IMR-90 (cell line): ENCODE measurements at regions not wholly inside any gene's neighbourhood (a gene's known extent, or its start where the extent isn't known, plus 50 kb on each side); places are given as distances from the start of the nearest gene placed in this dataset.

Experiments used
- ATAC-seq: fragments of 200-7000 bp; cut with Tn5 transposase; 2 replicates; pipeline ENCODE4 v1.9.1; 2020; ENCODE audit warnings: low read depth, mild to moderate bottlenecking, moderate library complexity
- BruUV-seq: library from RNA; stranded (reverse); fragments of 400-500 nt; replicated peaks from 2 replicates; lab custom pipeline; 2021; lab: Mats Ljungman, UMichigan
- CTCF ChIA-PET: fragments of 300-600 bp; formaldehyde crosslinking; extraction: SDS; loops from one replicate; lab custom pipeline; 2021; ENCODE audit warnings: antibody characterized with exemption; lab: Yijun Ruan, JAX
- POLR2A ChIA-PET: fragments of 300-600 bp; sonication (Branson Sonifier 250); formaldehyde crosslinking; loops from one replicate; lab custom pipeline; 2022; ENCODE audit warnings: antibody characterized with exemption; ENCODE audit not compliant: unreplicated experiment; lab: Charles Lee
- DNase-seq: peaks from one replicate; pipeline ENCODE4 v3.0.0; 2013
- H2AFZ ChIP-seq: replicated peaks from 2 replicates; pipeline ENCODE3; 2013; ENCODE audit warnings: low read length, mild to moderate bottlenecking; ENCODE audit not compliant: poor library complexity
- H2AK5ac ChIP-seq: 2 replicates; pipeline ENCODE4 v1.6.1; 2013; ENCODE audit warnings: low read depth, low read length, inconsistent platforms
- H2AK9ac ChIP-seq: replicated peaks from 2 replicates; pipeline ENCODE3; 2013; ENCODE audit warnings: mild to moderate bottlenecking, low read depth, low read length, moderate library complexity; ENCODE audit not compliant: poor library complexity
- H2BK120ac ChIP-seq: 2 replicates; pipeline ENCODE4 v1.6.1; 2013; ENCODE audit warnings: low read depth, low read length, inconsistent platforms
- H2BK15ac ChIP-seq: 3 replicates; pipeline ENCODE4 v1.6.1; 2013; ENCODE audit warnings: low read depth, low read length, inconsistent platforms
- H2BK20ac ChIP-seq: 2 replicates; pipeline ENCODE4 v1.6.1; 2013; ENCODE audit warnings: low read depth, mild to moderate bottlenecking, inconsistent platforms, low read length, moderate library complexity
- H2BK5ac ChIP-seq: 2 replicates; pipeline ENCODE4 v1.6.1; 2013; ENCODE audit warnings: mild to moderate bottlenecking, low read depth, low read length, inconsistent platforms; ENCODE audit not compliant: poor library complexity, severe bottlenecking
- H3K14ac ChIP-seq: replicated peaks from 2 replicates; pipeline ENCODE4 v1.6.1; 2013; ENCODE audit warnings: low read depth, low read length, inconsistent platforms
- H3K18ac ChIP-seq: 2 replicates; pipeline ENCODE4 v1.6.1; 2013; ENCODE audit warnings: low read depth, low read length, control low read depth
- H3K23ac ChIP-seq: 2 replicates; pipeline ENCODE4 v1.6.1; 2013; ENCODE audit warnings: low read depth, low read length, inconsistent platforms
- H3K27ac ChIP-seq: 2 replicates; pipeline ENCODE4 v1.5.1; 2013; ENCODE audit warnings: mild to moderate bottlenecking, control low read depth, low read length; ENCODE audit not compliant: insufficient read depth
- H3K27me3 ChIP-seq: 2 replicates; pipeline ENCODE4 v1.6.1; 2013; ENCODE audit warnings: low read length; ENCODE audit not compliant: control insufficient read depth, insufficient read depth
- H3K36me3 ChIP-seq: 2 replicates; pipeline ENCODE4 v1.6.1; 2013; ENCODE audit warnings: low read length, mixed read lengths; ENCODE audit not compliant: control insufficient read depth, insufficient read depth
- H3K4ac ChIP-seq: 2 replicates; pipeline ENCODE4 v1.6.1; 2013; ENCODE audit warnings: low read depth, low read length, inconsistent platforms
- H3K4me1 ChIP-seq: 2 replicates; pipeline ENCODE4 v1.6.1; 2013; ENCODE audit warnings: low read length, mixed read lengths; ENCODE audit not compliant: control insufficient read depth, insufficient read depth
- H3K4me2 ChIP-seq: 2 replicates; pipeline ENCODE4 v1.6.1; 2013; ENCODE audit warnings: low read depth, mild to moderate bottlenecking, control low read depth, low read length, moderate library complexity
- H3K4me3 ChIP-seq: 2 replicates; pipeline ENCODE4 v1.5.1; 2013; ENCODE audit warnings: low read depth, mild to moderate bottlenecking, control low read depth, low read length, moderate library complexity; ENCODE audit not compliant: insufficient read depth
- H3K56ac ChIP-seq: 2 replicates; pipeline ENCODE4 v1.6.1; 2013; ENCODE audit warnings: low read length, inconsistent platforms; ENCODE audit not compliant: insufficient read depth; ENCODE audit errors: extremely low read depth
- H3K79me1 ChIP-seq, 2 experiments: 2 replicates each; pipeline ENCODE4 v1.6.1; 2013; ENCODE audit warnings: low read length in 2 of 2, inconsistent platforms in 1 of 2, low read depth in 1 of 2
- H3K9ac ChIP-seq: 2 replicates; pipeline ENCODE4 v1.6.1; 2013; ENCODE audit warnings: low read depth, low read length, control low read depth
- H3K9me1 ChIP-seq: 2 replicates; pipeline ENCODE4 v1.6.1; 2013; ENCODE audit warnings: low read length, inconsistent platforms; ENCODE audit not compliant: insufficient read depth
- H3K9me3 ChIP-seq: 2 replicates; pipeline ENCODE4 v1.6.1; 2013; ENCODE audit warnings: low read length; ENCODE audit not compliant: control insufficient read depth, insufficient read depth
- H4K20me1 ChIP-seq: 2 replicates; pipeline ENCODE4 v1.6.1; 2013; ENCODE audit warnings: low read length, inconsistent platforms; ENCODE audit not compliant: insufficient read depth
- H4K5ac ChIP-seq: 2 replicates; pipeline ENCODE4 v1.6.1; 2013; ENCODE audit warnings: mild to moderate bottlenecking, low read depth, low read length, control low read depth
- H4K8ac ChIP-seq, 2 experiments: 2 replicates each; pipeline ENCODE4 v1.6.1; 2013; ENCODE audit warnings: low read depth in 2 of 2, low read length in 2 of 2, control low read depth in 1 of 2, inconsistent platforms in 1 of 2
- H4K91ac ChIP-seq: 2 replicates; pipeline ENCODE4 v1.6.1; 2013; ENCODE audit warnings: low read depth, low read length, inconsistent platforms; ENCODE audit not compliant: insufficient read depth
- BHLHE40 ChIP-seq: fragments of 150-350 bp; IDR thresholded peaks from 2 replicates; pipeline ENCODE4 v1.6.1; 2016; ENCODE audit warnings: mild to moderate bottlenecking, low read depth, low read length
- CEBPB ChIP-seq: IDR thresholded peaks from 2 replicates; pipeline ENCODE4 v1.6.1; 2012; ENCODE audit warnings: low read depth, low read length, improper control_type of control experiment
- CHD1 ChIP-seq: IDR thresholded peaks from 2 replicates; pipeline ENCODE4 v1.6.1; 2012; ENCODE audit warnings: low read depth, low read length, improper control_type of control experiment
- CTCF ChIP-seq: conservative IDR thresholded peaks from 2 replicates; pipeline ENCODE4 v1.5.1; 2012; ENCODE audit warnings: mild to moderate bottlenecking, low read depth, low read length, improper control_type of control experiment
- ELK1 ChIP-seq: fragments of 150-350 bp; IDR thresholded peaks from 2 replicates; pipeline ENCODE4 v1.6.1; 2016; ENCODE audit warnings: low read depth, mild to moderate bottlenecking, low read length, moderate library complexity, borderline replicate concordance
- FOS ChIP-seq: fragments of 150-350 bp; IDR thresholded peaks from 2 replicates; pipeline ENCODE4 v1.6.1; 2016; ENCODE audit warnings: low read depth, low read length
- MAFK ChIP-seq: IDR thresholded peaks from 2 replicates; pipeline ENCODE4 v1.6.1; 2012; ENCODE audit warnings: low read depth, low read length, improper control_type of control experiment
- MAZ ChIP-seq: IDR thresholded peaks from 2 replicates; pipeline ENCODE4 v1.6.1; 2012; ENCODE audit warnings: low read depth, mild to moderate bottlenecking, low read length, improper control_type of control experiment, moderate library complexity, borderline replicate concordance
- MXI1 ChIP-seq: IDR thresholded peaks from 2 replicates; pipeline ENCODE4 v1.6.1; 2012; ENCODE audit warnings: low read depth, mild to moderate bottlenecking, low read length, moderate library complexity, borderline replicate concordance
- NFE2L2 ChIP-seq: fragments of 150-350 bp; IDR thresholded peaks from 2 replicates; pipeline ENCODE4 v1.6.1; 2016; ENCODE audit warnings: low read depth, mild to moderate bottlenecking, low read length
- POLR2A ChIP-seq: IDR thresholded peaks from 2 replicates; pipeline ENCODE4 v1.6.1; 2012; ENCODE audit warnings: mild to moderate bottlenecking, low read depth, low read length
- RAD21 ChIP-seq: IDR thresholded peaks from 2 replicates; pipeline ENCODE4 v1.6.1; 2012; ENCODE audit warnings: low read length, improper control_type of control experiment
- RCOR1 ChIP-seq: IDR thresholded peaks from 2 replicates; pipeline ENCODE4 v1.6.1; 2012; ENCODE audit warnings: mild to moderate bottlenecking, low read length, improper control_type of control experiment; ENCODE audit not compliant: insufficient replicate concordance
- RFX5 ChIP-seq: IDR thresholded peaks from 2 replicates; pipeline ENCODE4 v1.8.0; 2012; ENCODE audit warnings: low read depth, mild to moderate bottlenecking, low read length, moderate library complexity
- SMC3 ChIP-seq: fragments of 150-350 bp; IDR thresholded peaks from 2 replicates; pipeline ENCODE4 v1.6.1; 2016; ENCODE audit warnings: low read depth, mild to moderate bottlenecking, antibody characterized with exemption, low read length, moderate library complexity
- WGBS, 2 experiments: methylation state at CpG; one replicate each; pipeline versions ENCODE4 v1.1.5 to v1.1.7; 2013; ENCODE audit warnings: missing lambda C conversion rate in 2 of 2; ENCODE audit not compliant: insufficient read length in 1 of 2; ENCODE audit errors: extremely low coverage in 2 of 2; 5-methylcytosine and 5-hydroxymethylcytosine counted together
- dilution Hi-C: fragments of 300-500 bp; cut with HindIII; formaldehyde crosslinking; loops from one replicate; pipeline ENCODE4 v1.14.3; 2018; ENCODE audit warnings: low sequenced_read_pairs; ENCODE audit not compliant: unreplicated experiment
- in situ Hi-C: fragments of 300-500 bp; cut with MboI; formaldehyde crosslinking; loops from 3 replicates; pipeline ENCODE4 v1.14.3; 2019; ENCODE audit warnings: low sequenced_read_pairs, inconsistent platforms, mixed read lengths
- intact Hi-C: fragments of 100-400 bp; cut with micrococcal nuclease; formaldehyde crosslinking; loops from 2 replicates; pipeline ENCODE4 v1.10.0; 2022
- TF ChIP-seq, protein P1 (sequence below): fragments of 150-350 bp; IDR thresholded peaks from 2 replicates; pipeline ENCODE4 v1.6.1; 2017; ENCODE audit warnings: mild to moderate bottlenecking, antibody characterized with exemption, low read length, low read depth

- Histone ChIP-seq H3K14ac (no peak overlapping the region), H3K56ac (no peak overlapping the region), H3K4me1 (no peaks in the 10 kb centered on the region), H3K9me3 (peaks cover 2% of the 10 kb centered on the region), H4K8ac (no peak overlapping the region), H2AK5ac (no peak overlapping the region), H2AK9ac (no peak overlapping the region), H3K9me1 (no peaks in the 10 kb centered on the region), H4K20me1 (no peaks in the 10 kb centered on the region), H2BK120ac (no peak overlapping the region), H4K91ac (no peak overlapping the region), H3K4ac (no peak overlapping the region), H3K23ac (no peak overlapping the region), H3K4me3 (no peak overlapping the region), H4K5ac (no peak overlapping the region), H3K27ac (no peak overlapping the region), H3K9ac (no peak overlapping the region), H3K79me1 (no peaks in the 10 kb centered on the region), H3K27me3 (no peaks in the 10 kb centered on the region), H2BK20ac (no peak overlapping the region), H3K4me2 (no peak overlapping the region), H2BK15ac (no peak overlapping the region), H2AFZ (no peak overlapping the region), H2BK5ac (no peak overlapping the region), H3K18ac (no peak overlapping the region), H3K36me3 (no peaks in the 10 kb centered on the region)
- ChIA-PET POLR2A (no interaction called here), CTCF (no interaction called here)
- in situ Hi-C loops (no loop called here), intact Hi-C loops (no loop called here), dilution Hi-C loops (no loop called here)
- BruUV-seq = no TSS peak
- WGBS, 2 experiments = no CpG with 5 or more reads among the region's 1 CpG
- no peak for TF ChIP-seq CEBPB
- no peak for TF ChIP-seq POLR2A
- TF ChIP-seq MXI1 = no peak
- no peak for TF ChIP-seq RFX5
- TF ChIP-seq MAFK = no peak
- TF ChIP-seq CHD1 = no peak
- TF ChIP-seq, protein P1, sequence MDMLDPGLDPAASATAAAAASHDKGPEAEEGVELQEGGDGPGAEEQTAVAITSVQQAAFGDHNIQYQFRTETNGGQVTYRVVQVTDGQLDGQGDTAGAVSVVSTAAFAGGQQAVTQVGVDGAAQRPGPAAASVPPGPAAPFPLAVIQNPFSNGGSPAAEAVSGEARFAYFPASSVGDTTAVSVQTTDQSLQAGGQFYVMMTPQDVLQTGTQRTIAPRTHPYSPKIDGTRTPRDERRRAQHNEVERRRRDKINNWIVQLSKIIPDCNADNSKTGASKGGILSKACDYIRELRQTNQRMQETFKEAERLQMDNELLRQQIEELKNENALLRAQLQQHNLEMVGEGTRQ = no peak
- TF ChIP-seq SMC3 = no peak
- TF ChIP-seq CTCF = no peak
- TF ChIP-seq BHLHE40 = no peak
- TF ChIP-seq NFE2L2 = no peak
- TF ChIP-seq ELK1 = no peak
- TF ChIP-seq MAZ = no peak
- no peak for TF ChIP-seq RAD21
- no peak for TF ChIP-seq RCOR1
- TF ChIP-seq FOS = no peak
- no peak for DNase-seq
- no peak for ATAC-seq
Measured at GRCh38 chr5:1942158-1942557, 59.4 kb upstream of the IRX4 start.
